B cell (primary cell): ENCODE measurements at regions not wholly inside any gene's neighbourhood (a gene's known extent, or its start where the extent isn't known, plus 50 kb on each side); places are given as distances from the start of the nearest gene placed in this dataset.

Source experiments
- ATAC-seq: fragments of 200-7000 bp; cut with Tn5 transposase; one replicate; pipeline ENCODE4 v1.10.0; 2021; ENCODE audit warnings: low read depth, mild to moderate bottlenecking, moderate number of reproducible peaks, moderate library complexity
- CTCF ChIA-PET: fragments of 350-600 bp; sonication (Branson Sonifier 250); formaldehyde crosslinking; loops from one replicate; lab custom pipeline; 2021; ENCODE audit warnings: antibody characterized with exemption, inconsistent platforms; lab: Charles Lee
- POLR2A ChIA-PET: fragments of 350-600 bp; sonication (Branson Sonifier 250); formaldehyde crosslinking; loops from one replicate; lab custom pipeline; 2021; ENCODE audit warnings: antibody characterized with exemption; lab: Charles Lee
- DNase-seq: peaks from one replicate; pipeline ENCODE4 v3.0.0; 2013
- H2AFZ ChIP-seq: 2 replicates; pipeline ENCODE4 v1.6.1; 2012; ENCODE audit warnings: mild to moderate bottlenecking, low read depth, low read length; ENCODE audit not compliant: insufficient read depth, poor library complexity, severe bottlenecking
- H3K27ac ChIP-seq, 2 donors: 1 replicate in 1 of 2; 2 replicates in 1 of 2; pipeline ENCODE4 v1.5.1; 2012 to 2013; ENCODE audit warnings: low read length in 2 of 2, mild to moderate bottlenecking in 2 of 2, moderate library complexity in 1 of 2
- H3K27me3 ChIP-seq, 4 experiments: fragments of 200-600 bp in 1 of 4; sonication (generic) in 1 of 4; replicated peaks in 1 of 4; 1 replicate in 2 of 4; 2 replicates in 2 of 4; pipeline versions ENCODE4 v1.6.1 to v1.7.0; 2013 to 2016; ENCODE audit warnings: low read length in 3 of 4, mild to moderate bottlenecking in 2 of 4, mixed read lengths in 1 of 4, moderate library complexity in 1 of 4; ENCODE audit not compliant: insufficient read depth in 4 of 4, control insufficient read depth in 3 of 4; ENCODE audit errors: control extremely low read depth in 1 of 4
- H3K36me3 ChIP-seq, 2 experiments: replicated peaks in 1 of 2; 1 replicate in 1 of 2; 2 replicates in 1 of 2; pipeline versions ENCODE4 v1.6.1 to v1.7.1; 2013; ENCODE audit warnings: low read length in 1 of 2; ENCODE audit not compliant: insufficient read depth in 2 of 2, control insufficient read depth in 1 of 2; ENCODE audit errors: control extremely low read depth in 1 of 2, extremely low read depth in 1 of 2
- H3K4me1 ChIP-seq, 2 donors: fragments of 200-600 bp in 1 of 2; sonication (generic) in 1 of 2; 1 replicate in 1 of 2; 2 replicates in 1 of 2; pipeline versions ENCODE4 v1.5.1 to v1.6.1; 2013 to 2017; ENCODE audit warnings: low read length in 2 of 2; ENCODE audit not compliant: control insufficient read depth in 2 of 2, insufficient read depth in 2 of 2
- H3K4me2 ChIP-seq: replicated peaks from 2 replicates; pipeline ENCODE3; 2012; ENCODE audit warnings: mild to moderate bottlenecking, low read depth, low read length; ENCODE audit not compliant: poor library complexity, severe bottlenecking
- H3K4me3 ChIP-seq, 5 experiments: fragments of 200-600 bp in 1 of 5; sonication (generic) in 1 of 5; 1 replicate in 3 of 5; 2 replicates in 2 of 5; pipeline versions ENCODE4 v1.5.1 to v1.7.0; 2011 to 2016; ENCODE audit warnings: low read length in 4 of 5, mild to moderate bottlenecking in 4 of 5, low read depth in 2 of 5, control low read depth in 1 of 5, moderate library complexity in 1 of 5; ENCODE audit not compliant: insufficient read depth in 1 of 5; ENCODE audit errors: control extremely low read depth in 1 of 5, extremely low read depth in 1 of 5
- H3K79me2 ChIP-seq: fragments of 200-600 bp; sonication (generic); one replicate; pipeline ENCODE4 v1.6.0; 2016; ENCODE audit warnings: low read length; ENCODE audit not compliant: control insufficient read depth, insufficient read depth
- H3K9ac ChIP-seq: fragments of 200-600 bp; sonication (generic); 2 replicates; pipeline ENCODE4 v1.6.1; 2017; ENCODE audit warnings: mild to moderate bottlenecking, low read length, moderate library complexity
- H3K9me3 ChIP-seq, 3 donors: one replicate each; pipeline versions ENCODE4 v1.6.1 to v1.7.1; 2013; ENCODE audit warnings: low read length in 2 of 3; ENCODE audit not compliant: control insufficient read depth in 2 of 3, insufficient read depth in 1 of 3; ENCODE audit errors: control extremely low read depth in 1 of 3
- H4K20me1 ChIP-seq: 2 replicates; pipeline ENCODE4 v1.6.0; 2012; ENCODE audit warnings: mild to moderate bottlenecking, low read length; ENCODE audit not compliant: insufficient read depth, control insufficient read depth, poor library complexity, severe bottlenecking
- H3K27ac Mint-ChIP-seq: one replicate; pipeline ENCODE4 v1.8.0; 2021; ENCODE audit warnings: mixed read lengths
- H3K27me3 Mint-ChIP-seq: one replicate; pipeline ENCODE4 v1.8.0; 2021; ENCODE audit warnings: mixed read lengths
- H3K4me1 Mint-ChIP-seq: one replicate; pipeline ENCODE4 v1.8.0; 2021; ENCODE audit warnings: mixed read lengths
- H3K4me3 Mint-ChIP-seq: one replicate; pipeline ENCODE4 v1.8.0; 2021; ENCODE audit warnings: mixed read lengths
- H3K9me3 Mint-ChIP-seq: one replicate; pipeline ENCODE4 v1.8.0; 2022; ENCODE audit warnings: mixed read lengths; ENCODE audit not compliant: insufficient read depth
- EZH2 ChIP-seq: IDR thresholded peaks from 2 replicates; pipeline ENCODE4 v1.6.1; 2012; ENCODE audit warnings: borderline replicate concordance, low read depth, mild to moderate bottlenecking, moderate library complexity, low read length; ENCODE audit not compliant: insufficient read depth, poor library complexity, severe bottlenecking
- WGBS: methylation state at CpG from one replicate; pipeline ENCODE4 v1.1.5; 2013; ENCODE audit warnings: missing lambda C conversion rate; ENCODE audit not compliant: insufficient coverage; 5-methylcytosine and 5-hydroxymethylcytosine counted together
- intact Hi-C: fragments of 100-400 bp; cut with micrococcal nuclease; formaldehyde crosslinking; loops from one replicate; pipeline ENCODE4 v1.10.0; 2022
- TF ChIP-seq, protein P1 (sequence below): fragments of 200-600 bp; IDR thresholded peaks from one replicate; pipeline ENCODE4 v1.8.0; 2022; ENCODE audit warnings: antibody characterized with exemption, mild to moderate bottlenecking

DNA sequence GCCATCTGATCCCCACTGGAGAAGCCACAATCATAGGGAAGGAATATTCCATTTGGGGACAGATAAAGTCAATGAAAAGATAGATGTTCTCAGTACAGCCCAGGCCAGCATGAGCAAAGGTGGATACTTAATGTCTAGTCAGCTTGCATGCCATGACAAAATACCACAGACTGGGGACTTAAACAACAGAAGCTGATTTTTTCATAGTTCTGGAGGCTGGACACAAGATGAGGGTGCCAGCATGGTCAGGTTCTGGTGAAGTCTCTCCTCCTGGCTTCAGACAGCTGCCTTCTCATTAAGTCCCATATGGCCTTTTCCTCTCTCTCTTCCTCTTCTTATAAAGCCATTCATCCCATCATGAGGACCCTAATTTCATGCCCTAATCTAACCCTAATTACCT lies 116.1 kb upstream of the CYP1B1 start:
- Histone ChIP-seq H3K9me3 (no peaks in the 10 kb centered on the region), H2AFZ (no peak overlapping the region), H3K79me2 (no peaks in the 10 kb centered on the region), H3K4me1 (no peaks in the 10 kb centered on the region), H3K27ac (no peak overlapping the region), H4K20me1 (no peaks in the 10 kb centered on the region), H3K9ac (no peak overlapping the region), H3K4me2 (no peak overlapping the region), H3K36me3 (no peaks in the 10 kb centered on the region), H3K27me3 (peaks cover 0 to 3% (median 1%) of the 10 kb centered on the region in 4 experiments), H3K4me3 (no peak overlapping the region)
- intact Hi-C loops, result no loop called here
- no peaks in the 10 kb centered on the region for H3K9me3 Mint-ChIP-seq
- POLR2A ChIA-PET, result no interaction called here
- no peak overlapping the region for H3K4me3 Mint-ChIP-seq
- H3K27ac Mint-ChIP-seq, result no peak overlapping the region
- DNase-seq (no peak), ATAC-seq (no peak)
- H3K27me3 Mint-ChIP-seq, result peaks cover 20% of the 10 kb centered on the region
- no peaks in the 10 kb centered on the region for H3K4me1 Mint-ChIP-seq
- no peak for TF ChIP-seq EZH2
- TF ChIP-seq, protein P1, sequence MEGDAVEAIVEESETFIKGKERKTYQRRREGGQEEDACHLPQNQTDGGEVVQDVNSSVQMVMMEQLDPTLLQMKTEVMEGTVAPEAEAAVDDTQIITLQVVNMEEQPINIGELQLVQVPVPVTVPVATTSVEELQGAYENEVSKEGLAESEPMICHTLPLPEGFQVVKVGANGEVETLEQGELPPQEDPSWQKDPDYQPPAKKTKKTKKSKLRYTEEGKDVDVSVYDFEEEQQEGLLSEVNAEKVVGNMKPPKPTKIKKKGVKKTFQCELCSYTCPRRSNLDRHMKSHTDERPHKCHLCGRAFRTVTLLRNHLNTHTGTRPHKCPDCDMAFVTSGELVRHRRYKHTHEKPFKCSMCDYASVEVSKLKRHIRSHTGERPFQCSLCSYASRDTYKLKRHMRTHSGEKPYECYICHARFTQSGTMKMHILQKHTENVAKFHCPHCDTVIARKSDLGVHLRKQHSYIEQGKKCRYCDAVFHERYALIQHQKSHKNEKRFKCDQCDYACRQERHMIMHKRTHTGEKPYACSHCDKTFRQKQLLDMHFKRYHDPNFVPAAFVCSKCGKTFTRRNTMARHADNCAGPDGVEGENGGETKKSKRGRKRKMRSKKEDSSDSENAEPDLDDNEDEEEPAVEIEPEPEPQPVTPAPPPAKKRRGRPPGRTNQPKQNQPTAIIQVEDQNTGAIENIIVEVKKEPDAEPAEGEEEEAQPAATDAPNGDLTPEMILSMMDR, result no peak
- CTCF ChIA-PET, result no interaction called here

DNA sequence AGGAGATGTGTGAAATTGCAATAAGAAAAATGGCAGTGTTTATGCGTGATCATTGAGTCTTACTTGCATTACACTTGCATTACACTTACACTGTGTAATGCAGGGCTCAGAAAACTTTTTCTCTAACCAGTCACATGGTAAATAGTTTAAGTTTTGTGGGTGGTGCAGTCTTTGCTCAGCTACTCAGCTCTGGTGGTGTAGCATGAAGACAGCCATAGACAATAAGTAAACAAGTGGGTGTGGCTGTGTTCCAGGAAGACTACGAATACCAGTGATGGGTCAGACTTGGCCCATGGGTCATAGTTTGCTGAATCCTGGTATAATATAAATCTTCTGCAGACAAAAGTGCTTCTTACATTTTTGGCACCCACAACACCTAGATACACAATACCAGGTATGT lies 115.6 kb upstream of the CYP1B1 start:
- DNase-seq (no peak), ATAC-seq (no peak)
- ChIA-PET CTCF (no interaction called here), POLR2A (no interaction called here)
- Histone ChIP-seq H3K4me1 (no peaks in the 10 kb centered on the region), H3K9me3 (no peaks in the 10 kb centered on the region), H3K27ac (no peak overlapping the region), H4K20me1 (no peaks in the 10 kb centered on the region), H3K4me2 (no peak overlapping the region), H3K27me3 (peaks cover 0 to 3% (median 1%) of the 10 kb centered on the region in 4 experiments), H3K79me2 (no peaks in the 10 kb centered on the region), H3K36me3 (no peaks in the 10 kb centered on the region), H2AFZ (no peak overlapping the region), H3K4me3 (no peak overlapping the region), H3K9ac (no peak overlapping the region)
- WGBS, result no CpG with 5 or more reads among the region's 2 CpGs
- intact Hi-C loops, result no loop called here
- TF ChIP-seq, protein P1, result no peak
- no peak for TF ChIP-seq EZH2
- no peak overlapping the region for H3K4me3 Mint-ChIP-seq
- H3K4me1 Mint-ChIP-seq, result no peaks in the 10 kb centered on the region
- H3K27ac Mint-ChIP-seq, result no peak overlapping the region
- H3K9me3 Mint-ChIP-seq, result no peaks in the 10 kb centered on the region
- H3K27me3 Mint-ChIP-seq, result peaks cover 22% of the 10 kb centered on the region
